C4-2B (cell line): ENCODE measurements at regions not wholly inside any gene's neighbourhood (a gene's known extent, or its start where the extent isn't known, plus 50 kb on each side); places are given as distances from the start of the nearest gene placed in this dataset.

Experiments used
- H3K27ac ChIP-seq: fragments of 450-650 bp; 2 replicates; pipeline ENCODE4 v1.5.1; 2017
- CTCF ChIP-seq: fragments of 450-650 bp; conservative IDR thresholded peaks from 2 replicates; pipeline ENCODE4 v1.5.1; 2017; ENCODE audit warnings: mild to moderate bottlenecking
- ZFX ChIP-seq: fragments of 450-650 bp; IDR thresholded peaks from 2 replicates; pipeline ENCODE4 v1.6.1; 2017

DNA sequence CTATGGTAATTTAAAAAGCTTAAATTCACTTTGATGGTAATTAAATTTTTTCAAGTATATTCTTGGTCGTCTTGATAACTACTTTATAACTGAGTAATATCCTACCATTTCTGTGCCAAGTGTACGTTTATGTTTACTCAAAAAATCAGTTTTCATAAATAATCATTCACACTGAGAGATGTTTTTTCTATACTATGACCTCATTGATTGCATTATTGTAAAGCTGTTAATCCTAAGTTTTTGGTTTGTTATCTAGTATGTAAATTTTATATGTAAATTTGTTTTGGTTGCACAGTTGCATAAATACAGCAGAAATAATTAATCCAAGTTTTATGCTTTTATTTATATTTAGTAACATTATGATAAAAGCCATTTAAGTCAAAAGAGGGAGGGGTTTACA is 196.4 kb upstream of the PRICKLE1 start:
- no peak for TF ChIP-seq ZFX
- no peak for TF ChIP-seq CTCF
- H3K27ac ChIP-seq: no peak overlapping the region

DNA sequence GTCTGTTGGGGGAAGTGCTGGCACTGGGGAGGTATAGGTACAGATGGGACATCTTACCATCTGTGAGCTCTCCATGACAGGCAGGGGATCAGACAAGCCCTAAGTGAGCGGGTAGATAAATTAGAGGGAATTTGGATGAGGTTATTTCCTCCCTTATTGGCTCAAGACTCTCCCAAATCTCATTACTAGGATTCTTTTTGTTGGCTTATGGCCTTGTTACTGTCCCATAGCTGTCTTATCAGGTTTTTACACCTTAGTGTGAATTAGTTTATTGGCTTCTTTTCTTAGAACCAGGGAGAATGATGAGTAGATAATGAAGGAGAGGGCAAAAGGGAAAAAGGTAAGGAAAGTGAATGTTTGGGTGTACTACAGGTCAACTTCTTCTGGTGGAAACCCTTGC is 191.1 kb upstream of the PRICKLE1 start:
- no peak overlapping the region for H3K27ac ChIP-seq
- no peak for TF ChIP-seq ZFX
- TF ChIP-seq CTCF: no peak

GRCh38 chr12:42779186-42779859 is 189.8 kb upstream of the PRICKLE1 start:
- TF ChIP-seq CTCF: no peak
- TF ChIP-seq ZFX: no peak
- H3K27ac ChIP-seq: no peak overlapping the region

DNA sequence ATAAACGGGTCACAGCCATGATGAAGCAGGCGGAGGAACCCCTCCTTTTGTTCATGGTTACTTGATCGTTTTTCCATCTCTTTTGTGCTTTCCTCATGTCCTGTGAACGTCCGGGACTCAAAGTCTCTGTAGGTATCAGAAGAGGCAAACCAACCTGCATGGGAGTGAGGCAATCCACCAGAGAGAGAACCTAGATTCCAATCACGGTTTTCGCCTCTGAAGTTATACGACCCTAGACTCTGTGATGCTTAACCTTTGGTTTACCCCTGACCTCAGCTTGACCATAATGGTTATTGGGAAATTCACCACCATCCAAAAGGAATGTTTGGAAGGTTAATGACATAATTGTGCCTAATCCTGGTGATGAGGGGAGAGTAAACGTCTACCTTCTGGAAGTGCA is 186.8 kb upstream of the PRICKLE1 start:
- no peak overlapping the region for H3K27ac ChIP-seq
- TF ChIP-seq CTCF: no peak
- no peak for TF ChIP-seq ZFX

GRCh38 chr12:42774238-42774637 is 184.7 kb upstream of the PRICKLE1 start:
- no peak for TF ChIP-seq CTCF
- no peak for TF ChIP-seq ZFX
- no peak overlapping the region for H3K27ac ChIP-seq

- TF ChIP-seq CTCF (no peak), ZFX (no peak)
- H3K27ac ChIP-seq: no peak overlapping the region
These were observed 180.7 kb upstream of the PRICKLE1 start for GRCh38 chr12:42770261-42770660.

GRCh38 chr12:42769455-42769854 is 179.9 kb upstream of the PRICKLE1 start:
- TF ChIP-seq CTCF (no peak), ZFX (no peak)
- no peak overlapping the region for H3K27ac ChIP-seq
